Breast epithelium (tissue), 3 donors: ENCODE measurements at regions not wholly inside any gene's neighbourhood (a gene's known extent, or its start where the extent isn't known, plus 50 kb on each side); places are given as distances from the start of the nearest gene placed in this dataset.

ENCODE experiments used
- CTCF ChIP-seq, 3 donors: fragments of 450-650 bp; IDR thresholded peaks; one replicate each; pipeline ENCODE4 v1.5.1; 2016 to 2017; ENCODE audit warnings: antibody characterized with exemption in 3 of 3, mild to moderate bottlenecking in 3 of 3, moderate library complexity in 3 of 3
- POLR2AphosphoS5 ChIP-seq, 3 donors: sonication (generic); formaldehyde crosslinking; IDR thresholded peaks; one replicate each; pipeline ENCODE4 v1.6.1; 2017; ENCODE audit warnings: antibody characterized with exemption in 3 of 3

DNA sequence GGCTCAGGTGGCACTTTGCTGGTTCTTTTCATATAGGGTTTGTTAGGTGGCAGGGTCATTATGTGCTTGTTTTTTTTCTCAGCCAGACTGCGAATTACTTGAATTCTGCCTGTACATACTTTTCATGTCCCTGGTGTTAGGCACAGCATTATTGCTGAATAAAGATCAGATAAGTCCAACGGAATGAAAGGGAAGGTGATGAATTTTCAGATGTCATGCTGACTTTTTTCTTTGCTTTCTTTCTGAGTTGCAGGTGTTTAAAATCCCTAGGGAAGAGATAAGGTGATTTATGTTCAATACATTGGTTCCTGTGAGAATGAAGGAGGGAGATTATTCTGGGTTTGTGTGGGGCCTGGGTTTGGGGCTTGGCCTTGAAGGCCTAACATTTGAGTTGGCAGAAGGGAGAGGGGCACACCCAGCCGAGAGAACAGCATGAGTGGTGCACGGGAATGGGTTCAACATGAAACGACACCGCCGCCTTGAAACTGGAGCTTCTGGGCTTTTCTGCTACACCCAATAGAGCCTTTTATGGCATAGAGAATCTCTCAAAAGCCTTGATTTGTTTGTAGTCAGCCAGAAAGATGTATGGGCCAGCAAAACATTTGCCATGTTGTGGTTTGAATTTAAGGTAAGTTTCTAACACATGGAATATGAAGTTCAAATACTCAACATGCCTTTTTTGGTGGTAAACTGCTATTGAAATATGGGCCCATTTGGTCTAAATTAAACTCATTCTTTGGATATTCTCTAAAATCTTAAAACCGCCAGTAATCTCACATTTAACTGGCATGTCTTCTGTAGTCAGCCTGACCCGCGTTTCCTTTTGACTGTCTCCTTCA is 477.0 kb downstream of the PCNX1 start:
- TF ChIP-seq POLR2AphosphoS5 (IDR thresholded peaks at IDR 0.05) (no peak), CTCF (IDR thresholded peaks at IDR 0.05) (no peak)
